ENCODE measurements at regions not wholly inside any gene's neighbourhood (a gene's known extent, or its start where the extent isn't known, plus 50 kb on each side); places are given as distances from the start of the nearest gene placed in this dataset.
"Not testable (repeated sequence)": the region's sequence is repeated elsewhere in the genome, so short reads cannot be mapped to it uniquely, and the experiment has no call there.

GRCh38 chr3:197459571-197459970 lies 96.2 kb downstream of the BDH1 start:
- not testable (repeated sequence) for DNase-seq

GRCh38 chr3:197458906-197459470 lies 96.8 kb downstream of the BDH1 start:
- DNase-seq = no peak

GRCh38 chr3:197458179-197458707 lies 97.5 kb downstream of the BDH1 start:
- DNase-seq = no peak

GRCh38 chr3:197456261-197457091 lies 99.3 kb downstream of the BDH1 start:
- peak; percentile 88 for DNase-seq

- DNase-seq = not testable (repeated sequence)
Measured at GRCh38 chr3:197454841-197455240, 100.9 kb downstream of the BDH1 start.

- DNase-seq = no peak
Measured at GRCh38 chr3:197454014-197454413, 101.8 kb downstream of the BDH1 start.

- DNase-seq = no peak
Measured at GRCh38 chr3:197450810-197451209, 105.0 kb downstream of the BDH1 start.

- no peak for DNase-seq
Measured at GRCh38 chr3:197450308-197450707, 105.5 kb downstream of the BDH1 start.

GRCh38 chr3:197449181-197449580 lies 106.6 kb downstream of the BDH1 start:
- DNase-seq = not testable (repeated sequence)

- not testable (repeated sequence) for DNase-seq
Measured at GRCh38 chr3:197447781-197448180, 108.0 kb downstream of the BDH1 start.

GRCh38 chr3:197447057-197447456 lies 108.7 kb downstream of the BDH1 start:
- no peak for DNase-seq

GRCh38 chr3:197446700-197447056 lies 109.1 kb downstream of the BDH1 start:
- DNase-seq = no peak

- peak; percentile 74 for DNase-seq
Measured at GRCh38 chr3:197445896-197446699, 109.7 kb downstream of the BDH1 start.

GRCh38 chr3:197444793-197445379 lies 110.9 kb downstream of the BDH1 start:
- no peak for DNase-seq

GRCh38 chr3:197443506-197443905 lies 112.3 kb downstream of the BDH1 start:
- DNase-seq = no peak

GRCh38 chr3:197440717-197441303 lies 115.0 kb downstream of the BDH1 start:
- no peak for DNase-seq

- no peak for DNase-seq
Measured at GRCh38 chr3:197438906-197439305, 116.9 kb downstream of the BDH1 start.

- no peak for DNase-seq
Measured at GRCh38 chr3:197435426-197435825, 120.3 kb downstream of the BDH1 start.

- peak; percentile 57 for DNase-seq
Measured at GRCh38 chr3:197434830-197435229, 120.9 kb downstream of the BDH1 start.

- DNase-seq = peak; percentile 34
Measured at GRCh38 chr3:197432384-197433127, 123.2 kb downstream of the BDH1 start.

- no peak for DNase-seq
Measured at GRCh38 chr3:197431346-197431910, 124.3 kb downstream of the BDH1 start.

- DNase-seq = no peak
Measured at GRCh38 chr3:197430934-197431333, 124.8 kb downstream of the BDH1 start.

Measured in eye (tissue), 1 donor.